Endothelial cell of hepatic sinusoid (primary cell): ENCODE measurements at regions not wholly inside any gene's neighbourhood (a gene's known extent, or its start where the extent isn't known, plus 50 kb on each side); places are given as distances from the start of the nearest gene placed in this dataset.

Experiments used
- in situ Hi-C: cut with HindIII; loops from 2 replicates; pipeline ENCODE4 v1.10.0; 2017; ENCODE audit warnings: low sequenced_read_pairs

DNA sequence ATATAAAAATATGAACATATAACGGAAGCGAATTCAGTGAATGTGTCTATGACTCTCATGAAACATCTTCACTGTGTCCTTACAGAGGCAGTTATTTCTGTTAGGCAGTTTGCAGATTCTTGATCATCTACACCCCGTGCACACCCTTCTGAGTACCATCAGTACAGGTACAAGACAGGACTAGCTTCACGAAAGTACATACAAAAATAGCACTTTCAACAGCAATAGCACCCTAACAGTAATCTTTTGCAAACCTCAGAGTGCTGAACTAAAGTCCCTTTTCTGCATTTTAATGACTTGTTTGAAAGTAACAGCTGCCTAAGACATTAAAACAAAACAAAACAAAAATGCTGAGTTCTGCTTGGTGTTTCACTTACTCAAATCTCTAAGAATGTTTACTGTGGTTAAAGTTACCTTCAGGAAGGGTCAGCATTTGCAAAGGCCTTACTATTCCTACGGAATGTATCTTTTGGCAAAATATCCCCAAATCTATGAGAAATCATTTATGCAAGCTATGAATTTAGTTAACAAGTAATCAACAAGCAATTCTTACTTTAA is 104.1 kb downstream of the CNTN3 start:
- in situ Hi-C loops: no loop called here

DNA sequence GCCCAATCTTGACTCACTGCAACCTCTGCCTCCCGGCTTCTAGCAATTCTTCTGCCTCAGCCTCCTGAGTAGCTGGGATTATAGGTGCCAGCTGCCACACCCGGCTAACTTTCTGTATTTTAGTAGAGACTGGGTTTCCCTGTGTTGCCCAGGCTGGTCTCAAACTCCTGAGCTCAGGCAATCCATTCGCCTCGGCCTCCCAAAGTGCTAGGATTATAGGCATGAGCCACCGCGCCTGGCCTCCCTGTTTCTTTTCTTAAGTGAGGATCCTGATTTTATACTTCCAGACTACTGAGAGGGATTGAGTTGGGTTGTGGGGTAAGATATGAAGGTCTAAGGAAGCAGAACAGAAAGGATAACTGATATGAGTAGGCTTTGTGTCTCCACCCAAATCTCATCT is 106.8 kb downstream of the CNTN3 start:
- in situ Hi-C loops: no loop called here

DNA sequence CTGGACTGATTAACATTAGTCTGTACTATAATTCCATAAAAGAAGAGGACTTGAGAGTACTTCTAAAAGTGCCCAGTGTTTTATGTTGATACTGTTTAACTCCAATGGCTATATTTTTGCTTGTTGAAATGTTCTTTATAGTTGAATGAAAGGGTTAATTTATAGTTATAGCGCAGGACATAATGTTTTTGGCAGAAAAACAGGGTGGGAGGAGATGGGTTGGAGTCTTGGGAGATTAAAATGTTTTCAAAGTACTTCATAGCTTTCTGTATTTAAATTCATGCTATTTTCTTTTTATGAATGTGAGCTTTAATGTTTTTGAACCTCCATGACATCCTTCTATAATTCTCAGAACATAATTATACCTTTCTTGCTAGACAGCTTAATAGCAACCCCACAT is 108.2 kb downstream of the CNTN3 start:
- in situ Hi-C loops: no loop called here

DNA sequence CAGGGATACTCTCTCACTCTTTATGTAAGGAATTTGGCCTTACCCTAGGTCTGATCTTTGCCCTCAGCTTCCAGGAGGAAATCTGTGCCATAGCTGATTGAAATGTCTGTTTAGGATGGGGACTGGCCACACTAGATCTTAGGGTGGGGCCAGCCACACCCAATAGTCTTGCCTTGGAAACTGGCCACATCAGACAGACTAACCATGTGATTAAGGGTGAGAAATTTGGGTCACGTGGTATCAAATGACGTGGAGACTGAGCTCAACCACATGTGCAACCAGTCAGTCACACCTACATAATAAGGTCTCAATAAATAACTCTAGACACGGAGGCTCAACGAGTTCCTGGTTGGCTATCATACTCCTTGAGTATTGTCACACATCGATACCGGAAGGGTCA is 113.5 kb downstream of the CNTN3 start:
- in situ Hi-C loops: no loop called here

DNA sequence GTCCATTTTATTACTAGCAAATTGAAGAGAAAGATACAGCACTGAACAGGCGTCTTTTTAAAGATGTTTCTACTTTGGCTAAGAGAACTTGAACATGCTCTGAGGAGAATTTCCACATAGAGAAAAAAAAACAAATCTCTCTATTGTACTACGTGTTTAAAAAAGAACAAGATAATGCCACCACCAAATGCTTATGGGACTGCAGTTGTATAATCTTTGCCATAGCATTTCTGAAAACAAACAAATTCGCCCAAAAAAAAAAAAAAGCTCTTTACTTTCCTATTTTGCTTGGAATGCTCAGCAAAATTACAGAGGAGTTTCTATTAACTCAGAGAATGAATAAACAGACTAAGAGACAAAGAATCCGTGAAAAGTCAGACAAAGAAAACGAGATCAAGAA is 114.2 kb downstream of the CNTN3 start:
- in situ Hi-C loops: no loop called here

DNA sequence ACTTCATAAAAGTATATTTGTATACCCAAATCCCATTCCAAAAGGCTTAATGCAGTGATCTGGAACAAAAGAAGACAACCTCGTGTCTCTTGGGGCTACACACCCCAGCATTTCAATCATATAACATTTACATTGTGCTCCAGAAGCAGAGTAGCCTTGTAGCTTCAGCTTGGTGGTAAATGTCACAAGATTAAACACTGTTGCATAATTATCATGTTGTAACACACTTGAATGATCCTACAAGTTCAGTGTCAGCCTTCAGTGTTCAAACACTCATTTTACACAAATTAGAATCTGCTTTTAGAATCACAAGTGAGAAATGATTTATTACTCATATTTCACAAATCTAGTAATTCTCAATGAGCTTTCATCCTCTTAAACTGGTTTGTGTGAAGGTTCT is 122.6 kb downstream of the CNTN3 start:
- in situ Hi-C loops: no loop called here

DNA sequence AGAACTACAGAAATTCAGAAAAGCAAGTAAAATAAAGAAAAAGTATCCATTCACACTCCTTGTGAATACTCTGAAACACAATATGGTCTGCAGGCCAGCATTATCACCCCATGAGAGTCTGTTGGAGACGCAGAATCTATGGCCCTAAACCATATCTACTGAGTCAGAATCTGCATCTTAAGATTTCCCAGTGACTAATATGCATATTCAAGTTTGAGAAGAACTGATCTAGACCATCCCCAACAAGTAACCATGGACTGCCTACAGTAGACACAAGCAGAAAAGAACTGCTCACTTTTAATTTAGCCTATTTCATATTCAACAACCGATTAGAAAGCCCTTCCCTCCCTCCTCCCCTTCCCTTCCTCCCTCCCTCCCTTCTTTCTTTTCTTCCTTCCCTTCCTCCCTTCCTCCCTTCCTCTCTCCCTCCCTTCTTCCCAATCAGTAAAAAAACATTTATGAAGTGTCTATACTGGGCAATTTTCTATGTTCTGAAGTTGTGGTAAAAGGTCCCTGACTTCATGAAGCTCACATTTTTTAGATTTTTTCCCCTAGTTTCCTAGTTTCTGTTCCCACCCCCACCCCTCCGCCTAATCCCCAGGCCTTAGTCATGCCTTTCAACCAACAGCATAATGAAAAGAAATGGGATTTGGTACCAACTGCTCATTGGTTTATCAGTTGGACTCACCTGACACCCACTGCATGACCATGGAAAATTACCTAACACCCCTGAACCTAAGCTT is 125.2 kb downstream of the CNTN3 start:
- in situ Hi-C loops: no loop called here

DNA sequence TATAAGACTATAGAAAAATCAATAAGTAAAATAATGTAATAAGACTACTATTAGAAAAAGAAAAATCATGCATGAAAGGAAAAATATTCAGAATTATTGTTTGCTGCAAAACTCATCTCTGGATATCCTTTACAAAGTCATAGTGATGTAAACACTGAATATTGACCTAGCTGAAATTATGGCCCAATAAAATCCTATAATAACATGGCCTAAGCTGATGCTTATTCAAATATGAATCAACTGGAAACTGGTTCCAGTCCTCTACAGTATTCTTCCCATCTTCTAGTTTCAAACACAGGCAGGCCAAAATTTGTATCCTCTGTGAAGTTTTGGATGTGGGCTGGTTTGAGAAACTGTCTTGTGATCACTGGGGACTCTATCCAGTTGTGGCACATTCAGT is 134.5 kb downstream of the CNTN3 start:
- in situ Hi-C loops: no loop called here

DNA sequence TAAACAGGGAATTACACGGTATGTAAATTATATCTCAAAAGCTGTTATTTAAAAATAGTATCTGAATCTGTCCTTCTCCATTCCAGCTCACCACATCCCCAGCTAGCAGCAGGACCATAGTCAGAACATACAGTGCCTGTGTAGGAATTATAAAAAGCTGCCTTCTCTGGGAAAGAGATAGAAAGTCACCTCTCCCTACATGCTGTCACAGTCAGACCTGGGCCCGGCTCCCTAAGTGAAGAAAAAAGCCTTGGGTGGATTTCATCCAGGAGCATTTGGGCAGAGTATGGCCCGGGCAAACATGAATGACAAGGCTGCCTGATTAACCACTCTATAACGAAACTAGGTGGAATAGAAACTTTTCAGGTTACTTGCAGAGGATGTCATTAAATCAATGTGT is 144.1 kb downstream of the CNTN3 start:
- in situ Hi-C loops: no loop called here

DNA sequence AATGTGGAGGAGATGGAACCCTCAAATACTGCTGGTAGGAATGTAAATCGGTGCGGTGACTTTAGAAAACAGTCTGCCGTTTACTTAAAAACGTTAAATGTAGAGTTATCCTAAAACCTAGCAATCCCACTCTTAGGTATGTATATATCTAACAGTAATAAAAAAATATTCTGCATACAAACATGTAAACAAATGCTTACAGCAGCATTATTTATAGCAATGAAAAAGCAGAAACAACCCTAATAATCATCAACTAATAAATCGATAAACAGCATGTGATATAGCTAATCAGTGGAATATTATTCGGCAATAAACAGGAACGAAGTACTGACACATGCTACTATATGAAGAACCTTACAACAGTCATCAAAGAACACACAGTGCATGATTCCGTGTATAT is 144.7 kb downstream of the CNTN3 start:
- in situ Hi-C loops: no loop called here

DNA sequence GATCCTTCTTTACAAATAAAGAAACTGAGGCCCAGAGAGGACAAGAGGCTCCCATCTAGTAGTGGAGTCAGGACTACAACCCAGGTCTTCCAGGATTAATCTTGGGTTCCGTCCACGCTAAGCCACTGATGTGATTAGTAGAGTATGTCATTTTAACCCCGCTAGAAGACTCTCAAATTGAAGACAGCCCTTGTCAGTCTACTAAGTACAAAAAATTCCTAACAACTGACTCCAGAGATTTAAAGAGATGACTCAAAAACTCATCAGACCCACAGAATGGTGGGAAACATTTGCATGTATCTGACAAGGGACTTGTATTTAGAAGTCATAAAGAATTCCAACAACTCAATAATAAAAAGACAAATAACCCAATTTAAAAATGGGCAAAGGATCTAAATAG is 145.3 kb downstream of the CNTN3 start:
- in situ Hi-C loops: no loop called here

DNA sequence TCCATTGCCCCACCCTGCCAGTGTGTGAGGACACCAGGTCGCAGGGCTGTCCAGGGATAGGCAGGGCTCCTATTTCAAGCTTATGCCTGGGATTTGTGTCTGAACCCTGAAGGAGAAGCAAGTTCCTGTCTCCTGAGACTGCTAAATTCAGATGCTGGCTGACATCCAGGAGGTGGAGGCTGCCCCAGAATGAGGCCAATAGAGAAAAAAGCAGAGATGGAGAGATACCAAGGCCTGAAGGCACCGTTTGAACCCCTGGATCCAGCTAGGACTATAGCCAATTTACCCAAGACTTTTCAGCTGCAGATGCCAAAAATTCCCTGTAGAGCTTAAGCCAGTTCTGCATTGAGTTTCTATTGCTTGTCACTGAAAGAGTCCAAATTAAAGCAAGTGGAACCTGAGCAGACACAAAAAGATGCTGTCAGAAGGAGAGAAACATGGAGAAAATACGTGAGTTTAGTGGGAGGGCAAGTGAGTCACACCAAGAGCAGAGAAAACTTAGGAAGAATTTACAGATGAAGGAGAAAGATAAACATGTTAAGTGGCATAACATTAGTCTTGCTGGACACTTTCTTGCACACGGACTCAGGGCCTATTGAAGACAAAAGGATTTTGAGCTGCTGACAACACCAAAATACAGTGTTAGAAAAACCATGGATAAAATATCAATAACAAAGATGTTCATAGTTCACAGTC is 148.6 kb downstream of the CNTN3 start:
- in situ Hi-C loops: no loop called here

DNA sequence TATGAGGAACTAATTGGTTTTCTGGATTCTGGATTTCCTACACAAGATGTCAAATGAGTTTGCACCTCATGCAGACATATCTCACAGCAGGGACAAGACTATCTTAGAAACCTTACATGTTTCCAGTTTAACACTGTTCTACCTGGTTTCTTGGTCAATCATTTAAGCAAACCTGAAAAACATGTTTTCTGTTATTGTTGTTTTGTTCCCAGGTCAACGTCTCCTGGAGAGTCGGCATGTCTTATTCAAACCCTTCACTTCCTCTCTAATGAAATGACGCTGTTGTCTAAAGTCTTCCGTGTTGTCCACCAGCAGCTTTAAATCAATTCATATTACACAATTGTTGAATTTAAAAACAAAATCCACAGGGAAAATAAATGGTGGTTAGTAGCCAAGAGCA is 150.9 kb downstream of the CNTN3 start:
- in situ Hi-C loops: no loop called here

DNA sequence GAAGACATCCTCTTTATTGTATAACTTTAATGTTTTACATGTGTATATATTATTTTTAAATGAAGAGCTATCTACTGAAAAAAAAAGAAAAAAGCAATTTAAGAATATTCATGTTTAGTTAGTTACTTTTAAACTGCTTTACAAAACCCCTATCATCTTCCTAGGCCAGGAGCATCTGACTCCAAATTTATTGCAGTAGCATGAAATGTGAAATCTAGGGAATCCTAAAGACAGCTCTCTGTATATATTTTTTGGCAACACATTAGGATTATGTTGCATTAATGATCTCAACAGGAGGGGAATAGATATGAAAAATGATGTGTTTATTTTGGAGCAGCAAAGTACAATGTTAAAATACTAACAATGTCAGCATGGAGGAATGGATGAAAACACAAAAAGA is 158.3 kb downstream of the CNTN3 start:
- in situ Hi-C loops: no loop called here

DNA sequence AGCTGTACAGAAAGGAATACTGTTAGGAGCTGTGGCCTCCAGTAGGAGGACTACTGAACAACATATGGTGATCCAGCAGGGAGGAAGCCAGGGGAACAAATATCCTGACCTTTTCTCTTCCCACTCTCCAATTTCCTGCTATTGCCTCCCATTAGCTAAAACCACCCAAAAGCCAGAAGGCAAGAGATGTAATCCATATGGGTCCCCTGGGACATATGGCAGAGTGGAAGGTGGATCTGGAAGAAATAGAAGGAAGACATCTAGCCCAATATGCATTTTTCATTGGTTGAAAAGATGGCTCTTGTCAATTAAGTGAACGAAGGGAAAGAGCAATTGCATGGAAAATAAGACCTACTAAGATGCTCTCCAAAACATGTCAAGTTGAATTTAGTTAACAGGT is 167.2 kb downstream of the CNTN3 start:
- in situ Hi-C loops: no loop called here

DNA sequence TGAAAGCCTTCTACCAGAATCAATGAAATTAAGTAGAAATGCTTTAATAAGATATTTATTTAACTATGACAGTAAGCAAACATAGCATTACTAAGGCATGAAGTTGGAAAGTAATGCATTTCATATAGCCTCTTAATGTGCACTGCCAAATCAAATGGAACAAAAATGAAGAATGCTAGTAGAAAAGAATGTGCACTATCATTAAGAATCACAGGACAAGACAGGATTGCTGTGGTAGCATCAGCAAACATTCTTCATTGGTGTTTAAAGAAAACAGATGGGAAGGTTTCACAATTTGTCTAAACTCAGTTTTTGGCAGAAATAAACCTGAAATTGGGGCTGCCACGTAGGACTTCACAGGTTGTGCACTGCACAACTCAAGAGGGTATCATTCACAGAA is 168.9 kb downstream of the CNTN3 start:
- in situ Hi-C loops: no loop called here

DNA sequence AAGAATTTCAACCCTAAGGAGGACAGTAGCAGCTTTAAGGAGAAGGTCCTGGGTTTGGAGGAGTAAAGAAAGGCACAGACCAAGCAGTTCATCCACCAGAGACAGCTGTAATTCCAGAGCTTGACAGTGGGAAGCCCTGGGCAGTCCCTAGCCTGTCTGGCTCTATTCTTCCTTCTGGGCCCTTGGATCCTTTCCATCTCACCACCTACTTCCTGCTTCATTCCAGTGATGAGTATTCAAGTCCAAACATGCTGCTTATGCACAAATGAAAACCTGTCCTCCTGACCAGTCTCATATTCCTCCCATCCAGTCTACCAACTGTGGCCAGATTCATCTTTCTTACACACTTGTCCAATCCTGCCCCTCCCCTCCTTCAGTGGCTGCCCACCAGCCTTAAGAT is 171.4 kb downstream of the CNTN3 start:
- in situ Hi-C loops: no loop called here

DNA sequence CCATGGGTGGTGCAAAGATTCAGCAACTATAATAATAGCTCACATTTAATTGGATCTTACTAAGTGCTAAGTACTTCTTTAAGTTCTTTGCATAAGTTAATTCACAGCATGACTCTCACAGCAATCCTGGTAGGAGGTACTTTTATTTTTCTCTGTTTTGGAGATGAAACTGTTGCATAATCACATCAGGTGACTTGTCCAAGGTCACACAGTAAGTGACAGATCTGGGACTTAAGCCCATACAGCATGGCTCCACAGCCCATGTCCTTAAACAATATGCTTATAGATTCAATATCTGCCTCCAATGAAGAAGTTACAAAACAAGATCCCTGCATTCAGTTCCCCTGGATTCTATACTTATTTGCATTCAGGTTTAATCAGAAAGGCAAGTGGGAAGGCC is 171.8 kb downstream of the CNTN3 start:
- in situ Hi-C loops: no loop called here

DNA sequence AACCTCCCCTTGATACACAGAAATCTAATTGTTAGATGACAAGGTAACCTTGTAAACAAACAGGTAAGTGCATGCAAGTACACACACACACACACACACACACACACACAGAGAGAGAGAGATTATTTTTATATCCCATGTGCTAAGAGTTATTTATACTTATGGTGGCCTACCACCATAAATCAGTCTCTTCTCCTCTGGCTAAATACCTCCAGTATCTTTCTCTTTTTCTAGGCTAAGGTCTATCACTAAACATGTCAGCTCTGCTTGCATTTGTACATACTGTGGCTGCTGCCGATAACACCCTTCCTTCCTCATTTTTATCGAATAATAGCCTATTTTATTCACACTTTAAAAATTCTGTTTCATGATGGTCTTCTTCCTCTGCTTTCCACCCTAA is 172.4 kb downstream of the CNTN3 start:
- in situ Hi-C loops: no loop called here

DNA sequence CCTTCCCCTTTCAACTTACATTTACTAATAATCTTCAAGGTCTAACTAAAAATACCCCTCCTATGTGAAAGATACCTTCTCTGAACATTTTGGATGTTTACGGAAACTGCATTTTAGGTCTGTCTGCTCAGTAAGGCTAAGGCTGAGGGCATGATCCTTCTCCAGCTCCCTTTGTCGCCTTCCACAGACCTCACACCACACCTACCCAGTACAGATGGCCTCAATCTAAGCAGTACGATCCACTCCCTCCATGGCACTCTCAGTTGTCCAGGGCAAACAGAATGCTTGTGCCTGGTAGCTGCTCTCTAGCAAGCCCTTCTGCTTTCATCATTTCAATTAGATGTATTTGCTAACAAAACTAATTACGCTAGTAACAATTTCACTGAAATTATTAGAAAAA is 178.3 kb downstream of the CNTN3 start:
- in situ Hi-C loops: no loop called here

DNA sequence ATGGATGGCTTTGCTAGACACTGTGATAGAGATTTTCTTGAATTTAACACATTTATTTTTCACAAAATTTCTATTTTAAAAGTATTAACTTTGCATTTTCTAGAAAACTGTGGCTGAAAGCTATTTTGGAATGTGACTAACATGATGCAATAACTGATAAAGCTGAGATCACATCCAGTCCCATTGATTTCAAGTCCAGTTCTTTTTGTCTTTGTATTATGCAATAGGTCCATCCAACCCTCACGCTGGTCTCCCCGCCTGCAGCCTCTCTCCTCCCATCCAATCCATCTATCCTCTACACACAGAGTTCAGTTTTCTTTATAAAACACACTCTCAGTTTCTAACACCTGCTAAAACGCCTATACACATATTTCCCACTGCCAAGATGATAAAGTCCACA is 178.8 kb downstream of the CNTN3 start:
- in situ Hi-C loops: no loop called here

DNA sequence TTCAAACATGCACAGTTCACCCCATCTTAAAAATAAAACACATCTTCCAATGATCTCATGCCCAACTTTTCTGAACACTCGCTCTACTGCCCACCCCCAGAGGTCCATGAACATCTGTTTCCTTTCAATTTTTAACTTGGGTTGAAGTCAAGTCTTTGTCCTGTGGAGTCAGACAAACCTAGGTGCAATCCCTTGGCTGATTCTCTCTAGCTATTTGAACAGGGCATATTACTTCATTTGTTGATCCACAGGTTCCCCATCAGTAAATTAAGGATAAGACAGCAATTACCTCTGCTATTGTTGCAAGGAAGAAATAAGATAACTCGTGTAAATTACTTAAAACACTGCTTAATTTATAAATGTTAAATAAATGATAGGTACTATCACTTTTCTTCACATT is 180.1 kb downstream of the CNTN3 start:
- in situ Hi-C loops: no loop called here

DNA sequence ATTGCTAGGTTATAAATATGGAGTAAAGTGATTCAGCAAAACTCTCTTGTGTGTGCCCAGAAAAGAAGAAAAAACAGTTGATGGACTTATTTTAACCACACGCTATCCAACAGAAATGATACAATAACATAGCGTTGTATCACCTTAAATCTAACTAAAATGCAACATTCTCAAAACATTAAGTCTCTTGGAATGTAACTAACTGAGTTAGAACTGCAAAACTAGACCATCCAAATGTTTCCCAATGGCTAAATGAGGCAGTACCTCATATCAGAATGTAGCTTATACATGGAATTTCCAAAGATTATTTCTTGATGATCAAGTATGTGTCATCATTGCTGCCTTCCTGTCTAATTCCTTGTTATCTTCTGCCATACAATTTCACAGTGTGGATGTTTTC is 187.9 kb downstream of the CNTN3 start:
- in situ Hi-C loops: no loop called here
